ENCODE measurements at regions not wholly inside any gene's neighbourhood (a gene's known extent, or its start where the extent isn't known, plus 50 kb on each side); places are given as distances from the start of the nearest gene placed in this dataset.

DNA sequence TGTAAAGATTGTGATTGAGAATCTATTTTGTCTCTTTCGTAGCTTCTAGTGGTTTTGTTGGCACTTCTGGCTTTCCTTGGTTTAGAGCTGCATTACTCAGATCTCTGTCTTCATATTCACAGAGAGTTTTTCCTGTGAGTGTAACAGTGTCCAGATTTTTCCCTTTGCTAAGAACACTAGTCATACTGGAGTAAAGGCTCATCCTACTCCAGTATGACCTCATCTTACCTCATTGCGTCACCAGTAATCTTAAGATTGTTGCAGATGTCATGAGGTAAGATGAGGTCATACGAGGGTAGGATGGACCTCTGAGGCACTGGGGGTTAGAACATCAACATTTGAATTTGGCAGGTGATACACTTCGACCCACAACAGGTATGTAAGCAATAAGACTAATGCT, 461.2 kb downstream of the FLRT2 start:
- no peak for DNase-seq (ENCODE audit: low read depth)

GRCh38 chr14:85987907-85988306, 458.0 kb downstream of the FLRT2 start:
- no peak for DNase-seq (ENCODE audit: low read depth)

GRCh38 chr14:85987292-85987691, 457.3 kb downstream of the FLRT2 start:
- DNase-seq (ENCODE audit: low read depth), result no peak

- DNase-seq (ENCODE audit: low read depth), result no peak
Observed at GRCh38 chr14:85978582-85979250, 448.8 kb downstream of the FLRT2 start.

GRCh38 chr14:85974602-85975001, 444.7 kb downstream of the FLRT2 start:
- DNase-seq (ENCODE audit: low read depth), result no peak

GRCh38 chr14:85963486-85963885, 433.5 kb downstream of the FLRT2 start:
- no peak for DNase-seq (ENCODE audit: low read depth)

DNA sequence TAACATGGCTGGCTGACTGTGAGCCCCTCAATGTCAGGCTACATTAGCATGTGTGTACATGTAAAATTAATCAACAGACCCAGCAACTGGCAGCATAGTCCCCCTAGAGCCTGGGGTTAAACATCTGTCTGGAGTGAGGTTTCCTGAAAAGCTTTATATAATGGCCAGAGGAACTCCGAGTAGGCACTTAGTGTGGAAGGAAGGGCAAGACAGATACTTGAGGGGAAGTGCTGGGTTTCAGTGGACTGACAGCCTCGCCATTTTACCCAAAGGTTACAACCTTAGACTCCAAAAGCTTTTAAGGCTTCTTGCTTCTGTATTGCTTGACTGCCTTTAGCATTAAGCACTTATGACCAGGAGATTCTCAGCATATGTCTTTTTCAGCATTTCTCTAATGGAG, 430.8 kb downstream of the FLRT2 start:
- DNase-seq (ENCODE audit: low read depth), result no peak

- no peak for DNase-seq (ENCODE audit: low read depth)
Observed at GRCh38 chr14:85959063-85959462, 429.1 kb downstream of the FLRT2 start.

- DNase-seq (ENCODE audit: low read depth), result no peak
Observed at GRCh38 chr14:85958069-85958468, 428.1 kb downstream of the FLRT2 start.

GRCh38 chr14:85953265-85953664, 423.3 kb downstream of the FLRT2 start:
- DNase-seq (ENCODE audit: low read depth), result no peak

GRCh38 chr14:85948153-85948552, 418.2 kb downstream of the FLRT2 start:
- no peak for DNase-seq (ENCODE audit: low read depth)

- no peak for DNase-seq (ENCODE audit: low read depth)
Observed at GRCh38 chr14:85947461-85948139, 417.7 kb downstream of the FLRT2 start.

GRCh38 chr14:85943192-85943591, 413.2 kb downstream of the FLRT2 start:
- no peak for DNase-seq (ENCODE audit: low read depth)

DNA sequence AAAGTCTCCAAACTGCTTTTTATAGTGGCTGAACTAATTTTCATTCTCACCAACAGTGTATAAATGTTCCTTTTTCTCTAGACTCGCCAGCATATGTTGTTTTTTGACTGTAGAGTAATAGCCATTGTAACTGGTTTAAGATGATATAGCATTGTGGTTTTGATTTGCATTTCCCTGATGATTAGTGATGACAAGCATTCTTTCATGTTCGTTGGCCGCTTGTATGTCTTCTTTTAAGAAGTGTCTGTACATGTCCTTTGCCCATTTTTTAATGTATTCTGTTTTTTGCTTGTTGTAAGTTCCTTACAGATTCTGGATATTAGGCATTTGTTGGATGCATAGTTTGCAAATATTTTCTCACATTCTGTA, 404.9 kb downstream of the FLRT2 start:
- no peak for DNase-seq (ENCODE audit: low read depth)

- DNase-seq (ENCODE audit: low read depth), result peak; percentile 43
Observed at GRCh38 chr14:85934123-85934885, 404.4 kb downstream of the FLRT2 start.

DNA sequence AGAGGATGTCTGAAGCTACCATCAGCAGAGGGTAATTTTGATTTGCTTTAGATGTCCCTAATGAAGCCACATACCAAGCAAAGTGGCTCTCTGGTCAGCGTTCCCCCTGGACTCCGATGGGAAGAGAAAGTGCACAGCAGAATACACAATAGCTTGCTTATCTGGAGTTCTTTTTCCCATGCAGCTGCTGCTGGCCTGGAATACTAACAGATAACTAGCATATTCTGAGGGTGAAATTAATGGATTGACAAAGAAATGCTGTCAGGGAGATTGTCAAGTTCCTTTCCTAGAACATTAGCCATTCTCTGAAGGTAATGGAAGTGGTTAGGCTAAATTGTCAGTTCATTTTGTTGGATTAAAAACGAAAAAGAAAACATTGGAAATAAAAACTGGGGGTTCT, 391.3 kb downstream of the FLRT2 start:
- no peak for DNase-seq (ENCODE audit: low read depth)

- DNase-seq (ENCODE audit: low read depth), result no peak
Observed at GRCh38 chr14:85917716-85918115, 387.8 kb downstream of the FLRT2 start.

- DNase-seq (ENCODE audit: low read depth), result no peak
Observed at GRCh38 chr14:85915711-85916110, 385.8 kb downstream of the FLRT2 start.

- no peak for DNase-seq (ENCODE audit: low read depth)
Observed at GRCh38 chr14:85912141-85912540, 382.2 kb downstream of the FLRT2 start.

DNA sequence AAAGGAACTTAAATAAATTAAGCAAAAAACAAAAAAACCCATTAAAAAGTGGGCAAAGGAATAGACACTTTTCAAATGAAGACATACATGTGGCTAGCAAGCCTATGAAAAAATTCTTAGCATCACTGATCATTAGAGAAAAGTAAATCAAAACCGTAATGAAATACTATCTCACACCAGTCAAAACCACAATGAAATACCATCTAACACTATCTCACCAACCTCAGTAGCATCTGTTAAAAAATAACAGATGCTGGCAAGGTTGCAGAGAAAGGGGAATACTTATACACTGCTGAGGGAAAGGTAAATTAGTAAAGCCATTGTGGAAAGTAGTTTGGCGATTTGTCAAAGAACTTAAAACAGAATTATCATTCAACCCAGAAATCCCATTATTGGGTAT, 381.1 kb downstream of the FLRT2 start:
- no peak for DNase-seq (ENCODE audit: low read depth)

GRCh38 chr14:85909581-85909980, 379.6 kb downstream of the FLRT2 start:
- DNase-seq (ENCODE audit: low read depth), result no peak

- DNase-seq (ENCODE audit: low read depth), result no peak
Observed at GRCh38 chr14:85907536-85907935, 377.6 kb downstream of the FLRT2 start.

DNA sequence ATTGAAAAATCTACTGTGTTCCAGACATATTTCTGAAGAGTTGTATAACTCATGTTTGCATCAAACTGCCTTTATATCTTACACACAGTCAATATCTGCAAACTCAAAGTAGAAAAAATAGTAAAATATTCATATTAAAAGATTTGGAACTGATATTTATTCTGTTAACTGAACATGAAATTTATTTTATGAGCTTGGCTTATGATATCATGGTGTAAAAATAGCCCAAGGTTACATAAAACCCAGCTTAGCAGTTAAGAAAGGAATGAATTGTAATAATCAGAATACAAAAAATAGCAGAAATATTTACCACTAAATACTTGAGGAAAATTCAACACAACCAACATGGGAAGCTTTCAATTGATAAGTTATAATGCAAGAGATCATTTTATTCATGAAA, 367.9 kb downstream of the FLRT2 start:
- DNase-seq (ENCODE audit: low read depth), result no peak
